ENCODE measurements at regions not wholly inside any gene's neighbourhood (a gene's known extent, or its start where the extent isn't known, plus 50 kb on each side); places are given as distances from the start of the nearest gene placed in this dataset.

DNA sequence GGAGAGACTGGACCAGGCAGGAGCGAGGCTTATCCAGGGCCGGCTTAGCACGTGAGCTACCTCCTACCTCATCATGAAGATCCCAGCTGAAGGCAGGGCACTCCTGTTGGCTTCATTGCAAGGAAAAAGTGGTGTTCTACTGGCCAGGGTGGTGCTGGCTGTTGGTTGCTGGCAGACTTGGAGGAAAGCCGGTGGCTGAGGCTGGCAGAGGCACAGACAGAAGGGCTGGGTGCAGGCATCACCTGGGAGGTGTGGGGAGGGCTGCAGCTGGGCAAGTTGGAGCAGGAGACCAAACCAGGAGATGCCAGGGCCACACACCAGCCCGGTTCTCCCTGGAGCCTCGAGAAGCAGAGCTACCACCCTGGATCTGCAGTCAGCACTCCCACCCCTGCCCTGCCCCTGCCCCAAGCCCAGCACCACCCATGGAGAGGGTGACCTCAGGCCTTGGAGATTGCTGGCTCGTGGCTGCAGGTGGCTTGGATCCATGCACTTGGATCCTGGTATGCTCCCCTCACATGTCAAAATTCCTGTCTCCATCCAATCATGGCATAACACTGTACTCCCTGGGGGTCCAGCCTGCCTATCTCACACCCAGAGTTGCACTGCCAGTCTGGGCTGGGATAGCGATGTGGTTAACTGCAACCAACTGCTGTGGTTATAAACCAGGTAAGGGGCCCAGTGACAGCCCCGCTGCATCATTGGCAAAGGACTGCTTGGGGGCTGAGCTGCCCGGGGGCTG, 49.7 kb downstream of the GLI2 start:
- H3K36me3 Mint-ChIP-seq (ENCODE audit: insufficient read depth), result no peaks in the 10 kb centered on the region
- no peak for ATAC-seq
- H3K9me3 Mint-ChIP-seq, result no peaks in the 10 kb centered on the region
- H3K27me3 Mint-ChIP-seq (ENCODE audit: low read depth), result no peaks in the 10 kb centered on the region
- peaks cover 4% of the 10 kb centered on the region for H3K4me1 Mint-ChIP-seq (ENCODE audit: low read depth)
- DNase-seq, result no peak
- no peak overlapping the region for H3K4me3 Mint-ChIP-seq

DNA sequence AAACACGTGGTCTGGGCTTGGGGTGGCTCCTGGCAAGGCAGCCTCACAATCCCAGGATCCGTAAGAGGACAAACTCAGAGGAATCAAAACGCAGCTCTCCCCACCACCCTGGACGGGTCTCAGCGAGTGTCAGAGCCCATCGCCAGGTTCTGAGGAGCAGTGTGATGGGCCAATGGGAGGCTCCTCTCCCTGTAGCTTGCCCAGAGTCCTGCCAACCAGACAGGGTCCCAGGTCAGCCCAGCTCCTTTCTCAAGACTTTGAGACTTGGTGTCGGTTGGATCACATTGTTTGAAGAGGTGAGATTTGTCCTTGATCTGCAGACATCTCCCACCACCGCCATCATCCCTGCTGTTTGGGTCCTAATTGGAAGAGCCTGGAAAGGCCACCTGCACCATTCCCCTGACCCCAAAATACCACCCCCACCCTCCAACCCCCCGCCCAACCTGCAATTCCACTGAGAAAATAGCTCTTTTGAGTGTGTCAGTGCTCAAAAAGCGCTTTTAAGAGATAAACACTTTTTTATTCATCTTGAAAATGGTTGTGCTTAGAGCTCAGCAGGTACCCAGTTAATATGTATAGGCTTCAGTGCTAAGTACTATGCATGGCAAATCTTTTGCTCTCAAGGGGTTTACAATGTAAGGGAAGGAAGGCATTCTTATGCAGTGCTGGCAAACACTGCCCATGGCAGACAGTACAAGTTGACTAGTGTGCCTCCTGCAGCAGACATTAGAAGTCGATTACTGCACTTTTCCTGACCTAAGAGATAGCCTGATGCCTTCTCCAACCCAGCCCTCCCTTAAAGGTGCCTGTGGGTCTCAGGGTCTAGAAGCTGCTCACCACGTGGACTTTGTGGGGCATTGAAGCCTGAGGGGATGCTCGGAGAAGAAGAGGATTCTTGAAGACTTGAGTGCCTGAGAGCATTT, 50.6 kb downstream of the GLI2 start:
- Mint-ChIP-seq H3K4me1 (ENCODE audit: low read depth) (peaks cover 4% of the 10 kb centered on the region), H3K27me3 (ENCODE audit: low read depth) (no peaks in the 10 kb centered on the region), H3K9me3 (no peaks in the 10 kb centered on the region), H3K4me3 (no peak overlapping the region), H3K36me3 (ENCODE audit: insufficient read depth) (no peaks in the 10 kb centered on the region)
- ATAC-seq (no peak), DNase-seq (no peak)

DNA sequence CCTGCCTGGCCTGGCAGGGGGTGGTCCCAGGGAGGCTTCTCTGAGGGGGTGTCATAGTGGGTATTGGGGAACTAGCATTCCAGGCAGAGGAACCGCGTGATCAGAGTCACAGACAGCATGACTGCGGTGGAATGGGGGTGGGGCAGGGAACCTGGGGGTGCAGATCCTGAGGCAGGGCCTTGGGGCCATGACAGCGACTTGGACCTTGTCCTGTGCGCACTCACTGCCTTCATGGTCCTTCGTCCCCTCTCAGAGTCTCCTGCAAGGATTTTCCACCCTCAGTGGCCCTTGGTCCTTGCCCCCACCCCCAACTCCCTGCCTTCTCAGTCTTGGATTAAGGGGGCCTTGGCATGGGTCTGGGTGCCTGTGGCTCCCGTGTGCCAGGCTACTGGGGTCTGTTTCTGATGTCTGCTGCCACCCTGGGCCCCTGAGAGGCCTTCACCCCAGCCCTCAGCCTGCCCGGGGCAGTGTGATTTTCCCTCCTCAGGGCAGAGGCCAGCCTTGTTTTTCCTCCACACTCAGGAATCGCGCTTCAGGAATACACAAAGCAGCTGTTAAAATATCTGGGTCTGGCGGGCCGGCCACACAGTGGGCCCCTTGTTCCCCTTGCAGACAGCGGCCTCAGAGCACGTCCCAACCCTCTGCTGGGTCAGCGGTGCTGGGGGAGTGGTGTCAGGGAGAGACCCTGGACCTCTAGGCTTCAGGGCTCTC, 51.6 kb downstream of the GLI2 start:
- H3K9me3 Mint-ChIP-seq, result no peaks in the 10 kb centered on the region
- no peak for DNase-seq
- H3K27me3 Mint-ChIP-seq (ENCODE audit: low read depth), result no peaks in the 10 kb centered on the region
- no peak for ATAC-seq
- no peaks in the 10 kb centered on the region for H3K36me3 Mint-ChIP-seq (ENCODE audit: insufficient read depth)
- H3K4me1 Mint-ChIP-seq (ENCODE audit: low read depth), result peaks cover 4% of the 10 kb centered on the region
- no peak overlapping the region for H3K4me3 Mint-ChIP-seq

DNA sequence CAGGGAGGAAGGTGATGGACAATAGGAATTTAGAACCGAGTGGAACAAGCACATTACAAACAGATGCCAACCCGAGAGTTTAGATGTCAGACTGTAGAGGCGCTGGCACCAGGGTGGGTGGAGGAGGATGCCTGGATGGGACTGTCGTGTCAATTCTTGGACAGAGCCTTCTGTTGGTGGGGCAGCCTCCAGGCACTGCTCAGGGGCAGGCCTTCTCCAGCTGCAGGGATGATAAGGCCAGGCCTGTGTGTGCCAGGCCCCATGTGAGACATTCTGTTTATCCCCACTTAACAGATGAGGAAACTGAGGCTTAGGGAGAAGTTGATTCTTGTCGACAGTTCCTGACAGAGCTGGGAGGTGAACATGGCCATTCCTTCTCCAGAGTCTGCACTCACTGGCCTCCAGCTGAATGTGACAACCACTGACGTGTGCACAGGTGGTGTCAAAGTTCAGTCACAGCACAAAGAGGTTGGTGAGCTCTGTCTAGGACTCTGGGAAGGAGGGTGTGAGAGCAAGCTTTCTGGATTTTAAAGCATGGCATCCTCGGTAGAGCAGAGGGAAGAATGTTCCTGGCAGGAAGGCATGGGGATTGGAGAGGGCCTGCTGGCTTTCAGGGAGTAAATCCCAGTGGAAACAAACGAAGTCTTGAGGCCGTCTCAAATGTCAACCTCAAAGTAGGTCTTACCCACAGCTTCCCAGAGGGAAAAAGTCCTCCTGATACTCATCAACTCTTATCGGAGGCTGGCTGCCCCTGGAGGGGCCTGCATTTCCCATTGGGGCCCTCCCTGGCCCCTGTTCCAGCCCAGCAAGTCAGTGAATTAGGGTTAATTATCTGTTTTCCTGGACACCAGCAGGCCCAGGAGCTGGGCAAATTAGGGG, 52.4 kb downstream of the GLI2 start:
- DNase-seq (no peak), ATAC-seq (no peak)
- peaks cover 4% of the 10 kb centered on the region for H3K4me1 Mint-ChIP-seq (ENCODE audit: low read depth)
- H3K4me3 Mint-ChIP-seq, result no peak overlapping the region
- H3K9me3 Mint-ChIP-seq, result no peaks in the 10 kb centered on the region
- H3K27me3 Mint-ChIP-seq (ENCODE audit: low read depth), result no peaks in the 10 kb centered on the region
- no peaks in the 10 kb centered on the region for H3K36me3 Mint-ChIP-seq (ENCODE audit: insufficient read depth)

DNA sequence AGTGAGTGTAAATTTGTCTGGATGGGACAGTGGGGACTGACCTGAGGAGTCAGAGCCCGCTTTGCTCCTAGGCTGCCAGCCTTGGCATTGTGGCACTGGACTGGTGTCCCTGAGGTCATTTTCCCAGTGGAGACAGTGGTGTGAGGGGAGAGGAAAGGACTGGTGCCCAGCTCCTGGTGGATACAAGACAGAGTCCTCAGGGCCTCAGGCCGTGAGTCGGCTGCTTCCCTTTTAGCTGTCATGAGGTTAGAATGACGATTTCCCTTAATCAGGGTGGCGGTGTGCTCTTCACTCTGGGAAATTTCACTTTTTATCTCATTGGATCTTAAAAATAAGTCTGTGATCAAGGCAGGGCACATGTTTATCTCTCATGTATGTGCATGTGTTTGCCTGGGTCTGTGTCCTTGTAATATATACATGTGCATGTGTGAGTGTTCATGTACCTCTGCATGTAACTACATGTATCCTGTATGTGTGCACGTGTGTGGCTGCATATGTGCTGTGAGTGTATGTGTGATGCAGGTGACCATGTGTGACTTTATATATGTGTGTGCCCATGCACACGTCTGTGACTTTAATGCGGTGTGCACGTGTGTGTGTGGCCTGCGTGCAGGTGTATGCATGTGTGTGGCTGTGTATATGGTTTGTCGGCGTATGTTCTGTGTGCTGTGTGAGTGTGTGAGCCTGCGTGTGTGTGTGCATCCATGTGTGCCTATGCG, 55.7 kb downstream of the GLI2 start:
- no peaks in the 10 kb centered on the region for H3K36me3 Mint-ChIP-seq (ENCODE audit: insufficient read depth)
- no peak for ATAC-seq

DNA sequence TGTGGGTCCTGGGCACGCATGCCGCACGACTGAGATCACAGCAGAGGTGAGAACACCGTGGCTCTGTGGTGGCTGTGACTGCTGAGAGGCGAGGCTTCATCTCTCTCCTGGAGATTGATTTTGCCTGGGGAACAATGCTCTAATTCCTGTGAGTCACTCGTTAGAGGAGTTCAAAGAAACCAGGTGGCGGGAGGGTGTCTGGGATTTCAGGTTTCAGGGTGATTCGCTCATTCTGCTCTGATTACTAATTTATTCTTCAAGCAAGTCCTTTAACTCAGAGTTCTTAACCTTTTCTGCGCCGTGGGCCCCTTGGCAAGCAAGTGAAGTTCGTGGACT, 56.3 kb downstream of the GLI2 start:
- DNase-seq, result no peak
- Mint-ChIP-seq H3K27me3 (ENCODE audit: low read depth) (no peaks in the 10 kb centered on the region), H3K9me3 (no peaks in the 10 kb centered on the region), H3K36me3 (ENCODE audit: insufficient read depth) (no peaks in the 10 kb centered on the region), H3K4me1 (ENCODE audit: low read depth) (no peaks in the 10 kb centered on the region), H3K4me3 (no peak overlapping the region)
- no peak for ATAC-seq

More for the DNA sequence above, 55.7 kb downstream of the GLI2 start:
- Mint-ChIP-seq H3K4me1 (ENCODE audit: low read depth) (no peaks in the 10 kb centered on the region), H3K9me3 (no peaks in the 10 kb centered on the region), H3K4me3 (no peak overlapping the region), H3K27me3 (ENCODE audit: low read depth) (no peaks in the 10 kb centered on the region)
- DNase-seq, result no peak

DNA sequence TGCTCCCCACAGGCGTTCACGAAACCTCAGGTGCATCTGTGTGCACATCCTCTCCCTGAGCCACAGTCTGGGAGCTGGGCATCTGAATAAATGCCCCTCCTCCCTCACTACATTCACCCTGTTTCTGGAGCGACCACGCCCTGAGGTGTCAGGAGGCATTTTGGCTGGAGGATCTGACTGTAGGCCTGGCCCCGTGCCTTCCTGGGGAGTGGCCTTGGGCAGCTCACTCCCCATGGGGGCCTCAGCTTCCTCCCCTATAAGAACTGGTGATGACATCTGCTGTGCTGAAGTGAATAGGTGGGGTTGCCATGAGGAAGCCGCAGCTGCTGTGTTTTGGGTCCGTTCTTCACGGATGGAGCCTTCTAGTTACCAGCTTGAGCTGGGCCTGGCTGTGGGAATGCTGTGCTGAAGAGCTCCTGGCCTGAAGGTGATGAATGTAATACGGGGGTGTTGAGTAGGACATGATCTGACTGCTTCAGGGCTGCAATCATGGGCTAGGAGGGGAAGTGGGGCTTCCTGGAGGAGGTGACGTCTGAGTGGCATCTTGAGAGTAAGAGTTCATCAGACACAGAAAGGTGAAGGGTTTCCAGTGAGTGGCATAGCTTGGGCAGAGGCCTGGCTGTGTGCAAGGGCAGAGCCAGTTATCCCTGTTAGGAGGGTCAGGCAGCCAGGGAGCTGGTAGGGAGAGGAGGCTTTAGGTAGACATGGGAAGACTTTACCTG, 58.2 kb downstream of the GLI2 start:
- Mint-ChIP-seq H3K27me3 (ENCODE audit: low read depth) (peaks cover 3% of the 10 kb centered on the region), H3K4me3 (no peak overlapping the region), H3K4me1 (ENCODE audit: low read depth) (no peaks in the 10 kb centered on the region), H3K9me3 (no peaks in the 10 kb centered on the region), H3K36me3 (ENCODE audit: insufficient read depth) (no peaks in the 10 kb centered on the region)
- ATAC-seq (no peak), DNase-seq (no peak)

DNA sequence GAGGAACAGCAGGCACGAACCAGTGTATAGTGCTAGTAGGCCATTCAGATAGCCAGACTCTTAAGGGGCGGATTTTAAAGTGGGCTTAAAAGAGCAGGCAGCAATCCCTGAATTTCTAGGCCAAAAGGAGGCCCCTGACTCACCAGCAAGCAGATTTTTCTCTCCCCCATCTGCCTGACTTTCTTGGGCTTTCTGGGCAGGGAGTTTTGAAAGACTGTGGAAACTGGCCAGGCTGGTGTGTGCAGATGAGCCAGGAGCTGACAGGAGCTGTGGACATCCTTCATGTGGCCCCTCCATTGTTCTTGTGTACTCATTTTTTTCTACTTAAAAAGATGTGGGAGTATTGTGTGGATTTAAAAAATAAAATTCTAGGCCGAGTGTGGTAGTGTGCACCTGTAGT, 59.0 kb downstream of the GLI2 start:
- Mint-ChIP-seq H3K4me3 (no peak overlapping the region), H3K9me3 (no peaks in the 10 kb centered on the region), H3K4me1 (ENCODE audit: low read depth) (no peaks in the 10 kb centered on the region)

DNA sequence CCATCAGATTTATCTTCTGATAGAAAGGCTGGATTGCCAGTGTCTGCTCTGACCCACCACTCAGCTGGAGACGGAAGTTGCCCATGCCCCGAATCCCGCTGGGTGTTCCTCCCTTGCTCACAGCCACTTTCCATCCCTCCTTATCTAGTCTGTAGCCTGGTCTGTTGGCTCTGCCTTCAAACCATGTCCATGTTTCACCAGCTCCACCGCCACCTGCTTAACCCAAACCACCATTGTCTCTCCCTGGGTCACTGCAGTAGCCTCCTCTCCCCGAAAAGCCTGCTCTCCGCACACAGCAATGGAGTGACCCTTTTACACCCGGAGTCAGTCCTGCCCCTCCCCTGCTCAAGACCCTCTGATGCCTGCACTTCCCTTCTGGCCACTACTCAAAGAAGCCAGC, 60.4 kb downstream of the GLI2 start:
- DNase-seq (no peak), ATAC-seq (no peak)
- H3K36me3 Mint-ChIP-seq (ENCODE audit: insufficient read depth), result no peaks in the 10 kb centered on the region
- no peaks in the 10 kb centered on the region for H3K9me3 Mint-ChIP-seq
- H3K4me3 Mint-ChIP-seq, result no peak overlapping the region
- H3K4me1 Mint-ChIP-seq (ENCODE audit: low read depth), result no peaks in the 10 kb centered on the region
- peaks cover 5% of the 10 kb centered on the region for H3K27me3 Mint-ChIP-seq (ENCODE audit: low read depth)

More for the DNA sequence above, 59.0 kb downstream of the GLI2 start:
- no peak for DNase-seq
- ATAC-seq, result no peak
- Mint-ChIP-seq H3K36me3 (ENCODE audit: insufficient read depth) (no peaks in the 10 kb centered on the region), H3K27me3 (ENCODE audit: low read depth) (peaks cover 3% of the 10 kb centered on the region)

DNA sequence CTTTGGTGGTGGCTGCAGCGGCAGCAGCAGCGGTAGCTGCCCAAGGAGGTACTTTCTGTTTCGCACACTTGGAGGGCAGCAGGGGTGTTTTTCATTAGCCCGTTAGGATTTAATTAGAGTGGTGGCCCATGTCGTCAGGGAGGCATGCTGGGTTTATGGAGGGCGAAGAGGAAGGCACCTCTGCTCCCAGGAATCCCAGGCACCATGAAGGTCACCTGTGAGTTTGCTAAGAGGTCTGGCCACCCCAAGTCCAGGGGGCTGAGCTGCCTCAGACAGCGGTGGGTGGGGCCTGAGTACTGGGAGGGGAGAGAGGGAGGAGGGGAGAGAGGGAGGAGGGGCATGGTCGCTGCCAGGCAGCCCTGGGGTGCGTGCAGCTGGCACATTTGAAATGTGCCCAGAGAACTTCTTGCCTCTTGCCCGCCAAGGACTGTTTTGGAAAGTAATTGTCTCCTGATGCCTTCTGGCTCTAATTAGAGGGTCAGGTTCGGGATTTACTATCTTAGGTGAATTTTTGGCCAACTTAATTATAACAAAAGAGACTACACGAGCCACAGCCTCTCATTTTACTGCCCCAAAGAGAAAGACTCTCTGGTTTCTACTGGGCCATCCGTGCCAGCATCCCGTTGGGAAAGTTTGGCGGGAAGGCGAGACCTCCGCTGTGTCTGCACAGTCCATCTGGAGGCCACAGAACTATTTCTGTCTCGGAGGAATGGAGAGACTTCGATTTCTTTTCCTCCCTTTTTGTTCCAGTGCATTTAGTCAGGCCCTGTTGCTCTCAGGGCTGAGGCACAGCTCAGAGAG, 62.0 kb downstream of the GLI2 start:
- Mint-ChIP-seq H3K4me3 (no peak overlapping the region), H3K4me1 (ENCODE audit: low read depth) (no peaks in the 10 kb centered on the region), H3K27me3 (ENCODE audit: low read depth) (peaks cover 5% of the 10 kb centered on the region), H3K9me3 (no peaks in the 10 kb centered on the region), H3K36me3 (ENCODE audit: insufficient read depth) (no peaks in the 10 kb centered on the region)
- DNase-seq (no peak), ATAC-seq (no peak)

DNA sequence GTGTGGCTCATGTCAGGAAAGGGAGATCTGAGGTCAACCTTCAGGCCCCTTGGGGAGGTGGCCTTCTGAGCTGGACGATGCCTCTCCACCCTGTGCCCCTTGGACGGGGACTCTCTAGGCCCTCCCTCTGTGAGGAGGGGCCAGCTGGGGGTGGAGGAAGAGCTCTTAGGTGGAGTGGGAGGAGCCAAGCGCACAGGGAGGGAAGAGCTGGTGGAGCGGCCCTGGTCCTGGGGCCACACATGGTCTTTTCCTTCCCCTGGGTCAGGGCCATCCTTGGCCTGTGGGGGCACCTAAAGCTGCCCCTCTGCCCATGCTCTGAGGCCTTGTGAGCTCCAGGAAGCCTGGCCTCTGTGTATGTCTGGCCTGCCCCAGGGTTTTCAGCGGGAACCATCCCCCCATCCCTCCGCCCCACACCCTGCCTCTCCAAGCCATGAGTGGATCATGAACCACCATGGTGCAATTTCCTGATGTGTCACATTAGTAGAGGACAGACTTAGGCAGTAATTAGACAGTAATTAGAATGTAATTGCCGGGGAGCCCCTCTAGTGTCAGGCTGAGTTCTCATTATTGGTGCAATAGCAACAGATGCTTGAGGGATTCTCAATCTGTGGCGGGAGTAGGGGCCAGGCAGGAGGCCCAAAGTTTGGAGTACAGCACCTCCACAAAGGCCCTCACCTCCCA, 63.0 kb downstream of the GLI2 start:
- Mint-ChIP-seq H3K4me3 (no peak overlapping the region), H3K9me3 (no peaks in the 10 kb centered on the region), H3K4me1 (ENCODE audit: low read depth) (no peaks in the 10 kb centered on the region), H3K27me3 (ENCODE audit: low read depth) (peaks cover 5% of the 10 kb centered on the region), H3K36me3 (ENCODE audit: insufficient read depth) (no peaks in the 10 kb centered on the region)
- ATAC-seq, result no peak
- no peak for DNase-seq

DNA sequence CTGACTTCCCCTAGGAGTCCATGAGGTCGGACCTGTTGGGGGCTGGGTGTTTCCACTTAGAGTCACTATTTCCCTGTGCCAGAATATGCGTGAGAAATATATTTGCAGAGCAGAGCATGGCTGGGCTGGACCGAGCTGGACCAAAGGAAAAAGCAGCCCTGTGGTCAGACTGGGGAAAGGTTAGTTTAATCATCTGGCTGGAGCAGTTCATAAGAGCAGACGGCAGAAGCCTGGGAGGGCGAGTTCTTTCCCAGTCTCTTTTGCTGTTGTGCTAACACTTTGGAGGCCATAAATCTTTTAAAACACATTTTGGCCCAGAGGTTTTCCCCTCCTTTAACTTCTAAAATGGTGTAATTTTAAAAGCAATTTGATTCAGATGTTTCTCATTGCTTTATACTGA, 66.5 kb downstream of the GLI2 start:
- H3K27me3 Mint-ChIP-seq (ENCODE audit: low read depth), result peaks cover 8% of the 10 kb centered on the region
- no peaks in the 10 kb centered on the region for H3K9me3 Mint-ChIP-seq
- no peak for DNase-seq
- no peak for ATAC-seq
- no peaks in the 10 kb centered on the region for H3K36me3 Mint-ChIP-seq (ENCODE audit: insufficient read depth)
- H3K4me3 Mint-ChIP-seq, result no peak overlapping the region
- H3K4me1 Mint-ChIP-seq (ENCODE audit: low read depth), result no peaks in the 10 kb centered on the region
